ENCODE measurements at regions not wholly inside any gene's neighbourhood (a gene's known extent, or its start where the extent isn't known, plus 50 kb on each side); places are given as distances from the start of the nearest gene placed in this dataset.

- TF ChIP-seq, protein P1, sequence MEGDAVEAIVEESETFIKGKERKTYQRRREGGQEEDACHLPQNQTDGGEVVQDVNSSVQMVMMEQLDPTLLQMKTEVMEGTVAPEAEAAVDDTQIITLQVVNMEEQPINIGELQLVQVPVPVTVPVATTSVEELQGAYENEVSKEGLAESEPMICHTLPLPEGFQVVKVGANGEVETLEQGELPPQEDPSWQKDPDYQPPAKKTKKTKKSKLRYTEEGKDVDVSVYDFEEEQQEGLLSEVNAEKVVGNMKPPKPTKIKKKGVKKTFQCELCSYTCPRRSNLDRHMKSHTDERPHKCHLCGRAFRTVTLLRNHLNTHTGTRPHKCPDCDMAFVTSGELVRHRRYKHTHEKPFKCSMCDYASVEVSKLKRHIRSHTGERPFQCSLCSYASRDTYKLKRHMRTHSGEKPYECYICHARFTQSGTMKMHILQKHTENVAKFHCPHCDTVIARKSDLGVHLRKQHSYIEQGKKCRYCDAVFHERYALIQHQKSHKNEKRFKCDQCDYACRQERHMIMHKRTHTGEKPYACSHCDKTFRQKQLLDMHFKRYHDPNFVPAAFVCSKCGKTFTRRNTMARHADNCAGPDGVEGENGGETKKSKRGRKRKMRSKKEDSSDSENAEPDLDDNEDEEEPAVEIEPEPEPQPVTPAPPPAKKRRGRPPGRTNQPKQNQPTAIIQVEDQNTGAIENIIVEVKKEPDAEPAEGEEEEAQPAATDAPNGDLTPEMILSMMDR (conservative IDR thresholded peaks at IDR 0.05; ENCODE audit: low read length) = no peak
- TF ChIP-seq EZH2phosphoT487 (IDR thresholded peaks at IDR 0.05; ENCODE audit: borderline replicate concordance) = no peak
Observed at GRCh38 chr2:62441421-62441820, 64.6 kb downstream of the TMEM17 start.

Measured in Loucy (cell line).